GM19468 (cell line): ENCODE measurements at regions not wholly inside any gene's neighbourhood (a gene's known extent, or its start where the extent isn't known, plus 50 kb on each side); places are given as distances from the start of the nearest gene placed in this dataset.
"Not testable (repeated sequence)": the region's sequence is repeated elsewhere in the genome, so short reads cannot be mapped to it uniquely, and the experiment has no call there.

ENCODE experiments used
- ATAC-seq: cut with Tn5 transposase; IDR thresholded peaks from one replicate; pipeline ENCODE4 v1.9.1; 2021; ENCODE audit warnings: mild to moderate bottlenecking, moderate library complexity, moderate number of reproducible peaks; ENCODE audit not compliant: unreplicated experiment; ENCODE audit errors: extremely low read depth

DNA sequence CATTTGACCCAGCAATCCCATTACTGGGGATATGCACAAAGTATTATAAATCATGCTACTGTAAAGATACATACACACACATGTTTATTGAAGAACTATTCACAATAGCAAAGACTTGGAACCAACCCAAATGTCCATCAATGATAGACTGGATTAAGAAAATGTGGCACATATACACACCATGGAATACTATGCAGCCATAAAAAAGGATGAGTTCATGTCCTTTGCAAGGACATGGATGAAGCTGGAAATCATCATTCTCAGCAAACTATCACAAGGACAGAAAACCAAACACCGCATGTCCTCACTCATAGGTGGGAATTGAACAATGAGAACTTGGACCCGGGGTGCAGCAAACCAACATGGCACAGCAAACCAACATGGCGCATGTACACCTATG lies 215.5 kb upstream of the DUSP10 start:
- not testable (repeated sequence) for ATAC-seq

DNA sequence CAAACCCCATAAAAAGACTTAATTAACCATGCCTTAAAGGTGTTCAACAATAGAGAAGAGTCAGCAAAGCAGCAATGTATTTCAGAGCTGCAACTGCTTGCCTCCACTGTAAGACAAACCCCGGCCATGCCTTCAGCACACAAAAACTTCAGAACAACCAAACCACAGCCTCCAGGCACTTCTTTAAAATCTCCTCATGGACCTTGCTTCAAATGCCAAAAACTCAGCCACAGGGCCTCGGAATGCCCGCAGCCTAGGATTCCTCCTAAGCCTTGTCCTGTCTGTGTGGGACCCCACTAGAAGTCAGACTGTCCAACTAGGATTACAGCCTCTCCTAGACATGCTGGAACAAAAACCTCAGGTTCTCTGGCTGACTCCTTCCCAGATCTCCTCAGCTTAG lies 208.1 kb upstream of the DUSP10 start:
- ATAC-seq = no peak

DNA sequence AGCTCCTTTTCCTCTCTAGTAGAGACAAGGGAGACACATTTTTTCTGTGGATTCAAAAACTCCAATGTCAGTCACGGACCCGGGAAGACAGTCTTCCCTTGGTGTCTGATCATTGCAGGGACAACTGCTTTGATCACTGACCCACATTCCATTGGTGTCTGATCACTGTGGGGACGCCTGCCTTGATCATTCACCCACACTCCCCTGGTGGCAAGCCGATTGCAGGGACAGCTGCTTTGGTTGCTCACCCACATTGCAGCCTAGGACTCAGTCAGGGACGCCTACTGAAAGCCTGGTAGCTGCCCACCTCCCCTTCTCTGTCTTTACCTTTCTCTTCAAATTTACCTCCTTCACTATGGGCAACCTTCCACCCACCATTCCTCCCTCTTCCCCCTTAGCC lies 206.6 kb upstream of the DUSP10 start:
- ATAC-seq = no peak

DNA sequence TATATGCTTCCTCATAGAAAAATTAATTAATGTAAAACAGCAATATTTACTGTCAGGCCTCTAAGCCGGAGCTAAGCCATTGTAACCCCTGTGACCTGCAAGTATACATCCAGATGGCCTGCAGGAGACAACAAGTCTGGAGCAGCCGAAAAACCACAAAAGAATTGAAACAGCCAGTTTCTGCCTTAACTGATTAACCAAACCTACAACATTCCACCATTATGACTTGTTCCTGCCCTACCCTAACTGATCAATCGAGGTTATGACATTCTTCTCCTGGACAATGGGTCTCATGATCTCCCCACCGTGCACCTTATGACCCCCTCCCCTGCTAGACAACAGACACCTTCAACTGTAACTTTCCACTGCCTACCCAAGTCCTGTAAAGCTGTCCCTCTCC lies 205.8 kb upstream of the DUSP10 start:
- no peak for ATAC-seq

DNA sequence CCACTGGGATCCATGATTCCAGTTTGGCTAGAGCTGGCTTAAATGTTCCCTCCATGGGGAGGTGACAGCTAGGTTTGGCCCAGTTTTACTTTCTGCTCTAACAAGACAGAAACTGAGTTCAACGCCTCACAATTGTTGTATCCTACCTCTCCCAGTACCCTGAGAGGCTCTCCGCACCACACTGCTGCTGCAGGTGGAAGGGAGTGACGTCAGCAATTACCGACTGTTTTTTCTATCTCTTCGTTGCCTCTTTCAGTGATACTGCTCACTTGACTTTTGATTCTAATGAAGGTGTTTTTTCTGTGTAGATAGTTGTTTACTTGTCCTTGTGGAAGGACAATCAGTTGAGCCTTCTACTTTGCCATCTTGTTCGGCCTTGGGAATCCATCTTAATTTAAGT lies 204.9 kb upstream of the DUSP10 start:
- no peak for ATAC-seq

DNA sequence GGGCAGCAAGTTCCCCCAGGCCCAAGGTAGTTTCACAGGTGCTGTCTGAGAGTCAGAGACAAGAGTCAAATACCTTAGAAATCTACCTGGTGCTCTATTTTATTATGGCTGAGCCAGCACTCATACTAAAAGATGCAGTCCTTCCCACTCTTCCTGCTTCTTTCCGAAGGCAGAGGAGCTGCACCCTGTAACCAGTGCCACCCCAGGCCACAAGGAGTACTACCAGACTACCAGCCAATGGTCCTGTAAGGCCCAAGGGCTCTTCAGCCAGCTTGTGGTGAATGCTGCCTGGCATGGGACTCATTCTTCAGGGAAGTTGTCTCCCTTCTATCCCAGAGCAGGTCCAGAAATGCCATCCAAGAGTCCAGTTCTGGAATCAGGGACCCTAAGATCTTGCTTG lies 203.8 kb upstream of the DUSP10 start:
- no peak for ATAC-seq

DNA sequence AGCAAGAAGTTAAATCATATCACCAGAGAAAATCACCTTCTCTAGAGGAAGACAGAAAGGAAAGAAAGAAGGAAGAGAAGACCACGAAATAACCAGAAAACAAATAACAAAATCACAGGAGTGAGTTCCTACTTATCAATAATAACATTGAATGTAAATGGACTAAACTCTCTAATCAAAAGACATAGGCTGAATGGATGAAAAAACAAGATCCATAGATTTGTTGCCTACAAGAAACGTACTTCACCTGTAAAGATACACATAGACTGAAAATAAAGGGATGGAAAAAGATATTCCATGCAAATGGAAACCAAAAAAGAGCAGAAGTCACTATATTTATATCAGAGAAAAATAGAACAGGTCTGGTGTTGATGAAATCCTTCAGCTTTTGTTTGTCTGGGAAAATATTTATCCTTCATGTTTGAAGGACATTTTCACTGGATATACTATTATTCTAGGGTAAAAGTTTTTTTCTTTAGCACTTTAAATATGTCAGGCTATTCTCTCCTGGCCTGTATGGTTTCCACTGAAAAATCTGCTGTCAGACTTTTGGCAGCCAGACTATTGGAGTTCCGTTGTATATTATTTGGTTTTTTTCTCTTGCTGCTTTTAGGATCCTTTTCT lies 202.5 kb upstream of the DUSP10 start:
- ATAC-seq = no peak

DNA sequence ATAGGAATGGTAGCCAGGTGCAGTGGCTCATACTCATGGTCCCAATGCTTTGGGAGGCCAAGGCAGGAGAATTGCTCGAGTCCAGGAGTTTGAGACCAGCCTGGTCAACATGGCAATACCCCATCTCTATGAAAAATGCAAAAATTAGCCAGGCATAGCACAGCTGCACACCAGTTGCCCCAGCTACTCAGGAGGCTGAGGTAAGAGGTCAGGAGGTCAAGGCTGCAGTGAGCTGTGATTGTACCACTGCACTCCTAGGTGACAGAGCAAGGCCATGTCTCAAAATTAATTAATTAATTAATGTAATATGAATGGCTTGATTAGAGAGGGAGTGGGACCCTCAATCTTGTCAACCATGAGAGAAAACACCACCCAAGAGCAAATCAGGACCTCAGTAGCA lies 198.7 kb upstream of the DUSP10 start:
- no peak for ATAC-seq

DNA sequence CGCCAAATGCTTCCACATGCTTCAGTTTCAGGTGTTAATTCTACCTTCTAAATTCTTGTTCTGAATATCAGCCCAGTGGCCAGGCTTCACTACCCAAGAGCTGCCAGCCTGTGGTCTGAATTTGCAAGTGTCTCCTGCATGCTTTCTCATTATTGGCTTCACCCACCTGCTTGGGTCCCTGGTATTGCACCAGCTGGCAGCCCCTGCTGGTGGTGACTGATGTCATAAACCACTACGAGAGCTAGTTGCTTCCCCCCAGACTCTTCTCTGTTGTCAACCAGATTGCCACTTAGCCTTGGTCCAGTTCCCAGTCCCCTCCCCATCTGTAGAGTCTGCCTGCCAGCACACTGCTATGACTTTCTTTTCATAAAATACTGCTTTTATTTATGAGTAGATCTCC lies 197.7 kb upstream of the DUSP10 start:
- ATAC-seq = peak; percentile 94

DNA sequence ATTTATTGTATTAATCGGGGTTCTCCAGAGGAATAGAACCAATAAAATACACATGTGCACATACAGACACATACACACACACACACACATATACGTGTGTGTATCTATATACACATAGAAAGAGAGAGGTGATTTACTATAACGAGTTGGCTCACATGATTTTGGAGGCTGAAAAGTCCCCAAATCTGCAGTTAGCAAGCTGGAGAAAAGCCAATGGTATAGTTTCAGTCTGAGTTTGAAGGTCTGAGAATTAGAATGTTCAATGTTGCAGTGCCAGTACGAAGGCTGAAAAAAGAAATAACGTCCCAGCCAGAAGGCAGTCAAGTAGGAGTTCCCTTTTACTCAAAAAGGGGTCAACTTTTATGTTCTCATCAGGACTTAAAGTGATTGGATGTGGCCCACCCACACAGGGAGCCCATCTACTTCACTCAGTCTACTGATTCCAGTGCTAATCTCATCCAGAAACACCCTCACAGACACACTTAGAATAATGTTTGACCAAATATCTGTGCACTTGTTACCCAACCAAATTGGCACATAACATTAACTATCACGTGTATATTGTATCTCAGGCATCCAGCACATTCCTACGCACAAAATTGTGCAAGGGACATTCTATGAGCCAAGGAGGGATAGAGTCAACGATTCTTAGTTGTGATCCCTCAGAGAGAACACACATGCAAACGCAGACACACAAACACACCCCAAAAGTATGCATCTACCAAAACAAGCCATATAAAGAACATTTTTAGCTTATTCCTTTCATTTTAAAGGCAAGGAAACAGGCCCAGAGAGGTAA lies 195.5 kb upstream of the DUSP10 start:
- peak; percentile 22 for ATAC-seq

DNA sequence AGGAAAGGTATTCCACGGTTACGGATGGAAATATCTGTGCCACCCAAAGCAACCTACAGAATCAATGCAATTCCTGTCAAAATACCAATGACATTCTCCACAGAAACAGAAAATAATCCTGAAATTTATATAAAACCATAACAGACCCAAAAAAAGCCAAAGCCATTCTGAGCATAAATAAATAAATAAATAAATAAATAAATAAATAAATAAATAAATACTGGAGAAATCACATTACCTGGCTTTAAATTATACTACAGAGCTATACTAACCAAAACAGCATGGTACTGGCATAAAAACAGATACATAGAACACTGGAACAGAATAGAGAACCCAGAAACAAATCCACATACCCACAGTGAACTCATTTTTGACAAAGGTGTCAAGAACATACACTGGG lies 191.9 kb upstream of the DUSP10 start:
- no peak for ATAC-seq

DNA sequence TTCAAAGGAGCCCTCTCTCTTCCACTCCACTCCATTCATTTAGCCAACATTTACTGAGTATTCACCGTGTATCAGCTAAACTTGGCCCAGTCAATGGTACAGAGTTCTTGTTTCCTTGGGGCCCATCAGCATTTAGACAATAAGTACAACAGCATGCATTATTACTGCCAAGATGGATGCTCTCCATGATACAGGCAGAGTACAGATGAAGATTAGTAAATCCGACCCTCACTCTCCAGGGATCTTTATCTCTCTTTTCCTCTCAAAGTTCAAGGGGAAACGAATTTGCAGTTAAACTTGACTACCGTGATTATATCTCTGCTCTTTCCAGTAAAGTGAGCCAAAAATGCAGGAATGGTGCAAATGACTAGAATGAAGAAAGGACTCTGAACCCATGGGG lies 184.6 kb upstream of the DUSP10 start:
- ATAC-seq = no peak

DNA sequence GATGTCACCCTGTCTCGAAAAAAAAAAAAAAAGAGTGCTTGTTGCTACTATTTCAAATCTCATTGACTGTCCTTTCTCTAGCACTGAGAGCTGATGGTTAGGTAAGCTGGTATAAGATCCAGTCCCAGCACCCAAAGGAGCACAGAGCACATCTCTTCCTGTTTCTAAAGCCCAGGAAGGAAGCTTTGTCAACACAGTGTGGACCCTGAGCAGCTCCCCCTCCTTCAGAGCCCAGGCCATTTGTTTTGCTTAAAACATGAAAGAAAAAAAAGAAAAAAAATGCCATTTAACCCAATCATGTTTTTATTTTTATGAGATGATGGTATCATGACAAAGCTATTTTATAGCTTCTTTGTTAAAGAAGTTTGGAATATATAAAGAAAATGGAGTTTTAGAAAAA lies 184.1 kb upstream of the DUSP10 start:
- ATAC-seq = no peak

DNA sequence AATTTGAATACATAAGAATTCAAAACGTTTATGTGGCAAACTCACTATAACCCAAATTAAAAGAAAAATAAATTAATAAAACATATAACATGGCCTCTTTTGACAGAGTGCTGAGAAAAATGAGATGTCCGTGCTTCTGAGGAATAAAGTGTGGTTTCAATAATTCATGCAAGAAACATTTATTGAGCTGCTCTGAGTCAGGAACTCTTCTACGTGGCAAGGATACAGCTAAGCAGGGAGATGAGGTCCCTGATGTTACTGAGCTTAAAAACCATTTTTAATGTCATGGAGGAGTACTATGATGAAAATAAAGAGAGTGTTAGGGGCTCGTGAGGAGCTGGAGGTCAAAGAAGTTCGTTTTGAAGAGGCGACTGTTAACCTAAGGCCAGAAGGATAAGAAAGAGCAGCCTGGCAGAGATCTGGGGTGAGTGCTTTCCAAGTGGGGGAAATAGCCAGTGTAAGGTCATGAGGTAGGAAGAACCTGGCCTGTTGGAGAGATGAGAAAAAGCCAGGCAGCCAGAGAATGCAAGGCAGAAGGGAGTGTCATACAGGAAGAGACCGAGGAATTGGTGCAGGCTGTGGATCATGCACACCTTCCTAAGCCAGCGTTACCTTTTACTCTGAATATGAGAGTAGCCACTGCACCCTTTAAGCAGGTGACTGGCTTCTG lies 182.2 kb upstream of the DUSP10 start:
- ATAC-seq = no peak

DNA sequence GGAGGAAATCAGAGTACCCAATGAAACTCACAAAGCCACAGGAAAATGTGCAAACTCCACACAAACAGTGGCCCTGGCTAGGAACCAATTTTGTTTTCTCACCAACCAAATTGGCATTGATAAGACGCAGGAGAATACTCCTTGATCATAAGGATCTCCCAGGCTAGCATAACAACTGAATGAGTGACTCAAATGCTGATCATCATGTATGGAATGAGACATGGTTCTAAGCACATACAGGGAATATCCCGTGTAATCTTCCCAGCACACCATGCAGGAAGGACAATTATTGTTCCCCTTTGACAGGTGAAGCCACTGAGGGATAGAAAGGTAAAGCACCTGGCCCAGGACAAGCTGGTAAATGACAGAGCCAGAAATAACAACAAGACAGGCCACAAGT lies 180.0 kb upstream of the DUSP10 start:
- no peak for ATAC-seq

DNA sequence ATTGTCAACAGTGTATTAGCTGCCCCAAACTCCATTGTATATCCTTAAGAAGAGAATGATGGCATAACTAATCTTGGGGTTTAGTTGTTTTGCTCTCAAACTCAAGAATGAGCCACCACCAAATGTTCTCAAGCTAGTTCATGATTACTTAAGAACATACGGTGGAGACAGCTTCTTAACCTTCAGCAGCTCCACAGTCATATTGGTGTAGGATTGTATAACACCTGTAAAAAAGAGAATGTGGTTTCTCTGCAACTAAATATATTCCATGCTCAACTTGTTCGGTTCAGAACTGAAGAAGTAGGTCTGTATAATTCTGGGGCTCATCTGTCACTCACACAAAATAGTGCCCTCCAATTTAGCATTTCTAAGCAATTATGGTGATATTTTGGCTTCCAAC lies 177.9 kb upstream of the DUSP10 start:
- ATAC-seq = no peak

DNA sequence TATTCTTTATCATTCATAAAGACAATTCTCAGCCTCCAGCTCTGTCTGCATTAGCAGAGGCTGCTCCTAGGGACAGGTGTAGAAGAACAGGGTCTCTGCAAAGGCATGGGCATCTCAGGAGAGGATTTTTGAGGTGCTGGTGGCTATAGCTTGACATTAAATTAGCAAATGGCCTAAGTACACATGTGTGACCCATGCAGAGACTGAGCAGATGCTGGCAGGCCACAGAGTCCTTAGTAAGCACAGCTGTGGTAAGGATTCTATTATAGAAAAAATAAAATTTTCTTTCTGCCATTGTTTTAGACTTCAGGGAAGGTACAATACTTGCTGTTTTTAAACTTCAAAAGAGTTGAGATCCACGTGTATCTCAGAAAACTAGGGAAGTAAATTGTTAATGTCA lies 177.5 kb upstream of the DUSP10 start:
- no peak for ATAC-seq

DNA sequence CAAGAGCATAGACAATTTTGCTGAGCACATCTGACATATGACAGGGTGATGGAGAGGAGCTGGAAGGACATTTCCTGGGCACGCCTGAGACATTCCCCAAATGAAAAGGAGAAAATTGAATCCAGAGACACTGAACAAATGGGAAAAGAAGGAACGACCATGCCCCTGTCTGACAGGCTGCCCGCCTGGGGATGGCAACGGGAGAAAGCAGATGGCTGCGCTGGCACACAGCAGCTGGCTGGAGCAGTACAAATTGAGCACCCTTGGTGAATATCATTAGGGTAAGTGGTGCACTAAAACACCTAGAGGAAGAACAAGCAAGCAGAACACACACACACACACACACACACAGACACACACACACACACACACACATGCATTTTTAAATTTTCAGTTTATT lies 174.3 kb upstream of the DUSP10 start:
- ATAC-seq = no peak

DNA sequence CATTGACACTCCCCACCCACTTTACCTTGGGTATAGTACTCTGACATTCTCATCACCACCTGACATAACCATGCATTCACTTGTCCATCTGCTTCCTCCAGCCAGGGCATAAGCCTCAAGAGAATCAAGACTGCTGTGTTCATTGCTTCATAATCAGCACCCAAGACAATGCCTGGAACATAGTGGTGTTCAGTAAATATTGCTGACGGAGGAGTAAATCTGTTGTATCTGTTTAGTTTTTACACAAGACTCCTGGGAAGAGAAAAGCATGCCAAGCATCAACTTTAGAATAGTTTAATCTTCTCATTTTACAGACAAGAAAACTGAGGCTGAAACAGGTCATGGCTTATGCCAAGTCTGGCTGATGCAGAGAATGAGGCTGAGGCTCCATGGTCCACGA lies 173.9 kb upstream of the DUSP10 start:
- ATAC-seq = no peak

DNA sequence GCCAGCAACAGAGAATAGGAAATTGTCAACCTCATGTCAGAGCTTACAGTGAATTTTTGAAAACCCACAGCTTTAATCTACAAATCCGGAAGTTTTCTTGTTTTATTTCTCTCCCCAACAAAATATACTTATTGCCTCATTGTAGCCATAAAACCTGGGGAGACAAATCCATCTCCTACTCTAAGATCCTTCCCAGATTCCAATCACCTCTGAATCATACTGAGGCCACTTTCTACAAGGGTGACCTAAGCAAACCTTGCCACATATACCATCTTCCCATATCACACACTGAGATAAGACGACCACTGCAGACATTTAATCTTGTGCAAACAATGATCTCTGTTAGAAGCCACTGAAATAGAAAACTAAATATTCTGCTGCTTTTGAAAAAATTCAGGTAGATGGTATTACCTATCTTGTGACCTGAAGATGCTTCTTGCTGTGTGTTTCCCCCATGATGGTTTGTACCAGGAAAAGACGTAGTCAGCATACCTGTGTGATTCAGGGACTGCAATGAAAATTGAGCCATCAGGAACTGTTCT lies 171.5 kb upstream of the DUSP10 start:
- ATAC-seq = no peak

DNA sequence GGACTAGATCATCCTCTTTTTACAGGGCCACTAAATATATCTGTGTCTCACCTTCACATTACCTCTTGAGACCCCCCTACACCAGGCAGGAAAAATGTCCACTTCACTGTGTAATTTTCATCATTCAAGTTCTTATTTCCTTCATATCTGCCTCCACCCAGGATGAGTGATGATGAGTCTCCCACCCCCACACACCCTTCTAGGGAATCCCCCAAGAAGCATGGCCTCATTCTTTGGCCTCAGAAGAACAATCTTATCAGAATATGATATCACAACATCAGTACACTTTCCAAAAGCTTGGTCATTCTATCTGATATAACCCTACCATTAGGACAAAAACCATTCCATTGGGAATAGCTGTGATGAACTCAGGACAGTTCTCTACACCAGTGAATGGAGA lies 170.3 kb upstream of the DUSP10 start:
- ATAC-seq = no peak
